Nucleus accumbens (tissue), 56 donors: ENCODE measurements at regions not wholly inside any gene's neighbourhood (a gene's known extent, or its start where the extent isn't known, plus 50 kb on each side); places are given as distances from the start of the nearest gene placed in this dataset.
A peak's percentile ranks its signal among the peaks of the same experiment; 100 is the strongest.
"Not testable (repeated sequence)": the region's sequence is repeated elsewhere in the genome, so short reads cannot be mapped to it uniquely, and the experiment has no call there.

ENCODE experiments used
- DNase-seq, 56 donors: peaks; one replicate each; lab custom pipeline; 2025; lab: John Stamatoyannopoulos, UW

- DNase-seq, result no peak
Measured at GRCh38 chr7:112985377-112985987, 101.1 kb downstream of the GPR85 start.

- no peak for DNase-seq
Measured at GRCh38 chr7:112982441-112983063, 104.1 kb downstream of the GPR85 start.

GRCh38 chr7:112981966-112982365 lies 104.7 kb downstream of the GPR85 start:
- no peak for DNase-seq

- DNase-seq, result not testable (repeated sequence)
Measured at GRCh38 chr7:112979055-112979454, 107.6 kb downstream of the GPR85 start.

GRCh38 chr7:112977244-112977955 lies 109.2 kb downstream of the GPR85 start:
- DNase-seq, result not testable (repeated sequence)

- no peak for DNase-seq
Measured at GRCh38 chr7:112970771-112971170, 115.9 kb downstream of the GPR85 start.

- DNase-seq, result no peak
Measured at GRCh38 chr7:112969946-112970345, 116.7 kb downstream of the GPR85 start.

GRCh38 chr7:112965506-112965905 lies 121.1 kb downstream of the GPR85 start:
- no peak for DNase-seq

GRCh38 chr7:112963634-112964033 lies 123.0 kb downstream of the GPR85 start:
- DNase-seq, result no peak

GRCh38 chr7:112962815-112963214 lies 123.8 kb downstream of the GPR85 start:
- no peak for DNase-seq

- DNase-seq, result no peak
Measured at GRCh38 chr7:112959276-112959675, 127.4 kb downstream of the GPR85 start.

- no peak for DNase-seq
Measured at GRCh38 chr7:112958775-112959174, 127.9 kb downstream of the GPR85 start.

- DNase-seq, result no peak
Measured at GRCh38 chr7:112957901-112958300, 128.7 kb downstream of the GPR85 start.

- not testable (repeated sequence) for DNase-seq
Measured at GRCh38 chr7:112953031-112953430, 133.6 kb downstream of the GPR85 start.

- DNase-seq, result no peak
Measured at GRCh38 chr7:112951070-112951469, 135.6 kb downstream of the GPR85 start.

- not testable (repeated sequence) for DNase-seq
Measured at GRCh38 chr7:112949682-112950081, 136.9 kb downstream of the GPR85 start.

GRCh38 chr7:112946350-112946749 lies 140.3 kb downstream of the GPR85 start:
- no peak for DNase-seq

- DNase-seq, result no peak
Measured at GRCh38 chr7:112945046-112945445, 141.6 kb downstream of the GPR85 start.

GRCh38 chr7:112942981-112943380 lies 143.6 kb downstream of the GPR85 start:
- no peak for DNase-seq

GRCh38 chr7:112942125-112942524 lies 144.5 kb downstream of the GPR85 start:
- not testable (repeated sequence) for DNase-seq

GRCh38 chr7:112940314-112940732 lies 146.3 kb downstream of the GPR85 start:
- peak in 3 of 56 donors; percentile 3 to 36 (median 24) for DNase-seq
